ENCODE measurements at regions not wholly inside any gene's neighbourhood (a gene's known extent, or its start where the extent isn't known, plus 50 kb on each side); places are given as distances from the start of the nearest gene placed in this dataset.
A peak's percentile ranks its signal among the peaks of the same experiment; 100 is the strongest.

GRCh38 chr21:34268493-34268892 lies 95.3 kb upstream of the KCNE2 start:
- H3K27ac ChIP-seq (ENCODE audit: low read depth, low read length), result no peak overlapping the region
- H3K14ac ChIP-seq (ENCODE audit: insufficient read length), result no peak overlapping the region
- no peaks in the 10 kb centered on the region for H3K9me3 ChIP-seq (ENCODE audit: insufficient read depth in 2 of 2, low read depth in 1 of 2, low read length in 1 of 2)
- 86% methylated on average over 8 of the region's 8 CpGs; no CpG with 5 or more reads in 1 of the 2 experiments for WGBS, 2 experiments (ENCODE audit: extremely low coverage in 1 of 2, insufficient coverage in 1 of 2, insufficient read length in 1 of 2, insufficient replicate concordance in 2 of 2, low coverage in 1 of 2, low lambda C conversion rate in 2 of 2, missing lambda C conversion rate in 1 of 2)
- H2BK15ac ChIP-seq (ENCODE audit: low read length), result no peak overlapping the region
- H2BK20ac ChIP-seq (ENCODE audit: low read length), result no peak overlapping the region
- ChIA-PET POLR2A (ENCODE audit: partially characterized antibody) (no interaction called here), CTCF (ENCODE audit: partially characterized antibody) (no interaction called here)
- H4K20me1 ChIP-seq (replicated peaks in 1 of 2; ENCODE audit: control insufficient read depth in 1 of 2, insufficient read depth in 2 of 2, low read length in 2 of 2), result no peaks in the 10 kb centered on the region
- no peaks in the 10 kb centered on the region for H3K79me2 ChIP-seq (ENCODE audit: control insufficient read depth in 1 of 2, insufficient read depth in 2 of 2, low read length in 2 of 2)
- H4K5ac ChIP-seq (ENCODE audit: insufficient read length, low read depth, low read length), result no peak overlapping the region
- H3K4me1 ChIP-seq (replicated peaks in 1 of 4; ENCODE audit: control insufficient read depth in 3 of 4, insufficient read depth in 4 of 4, low read length in 3 of 4), result no peaks in the 10 kb centered on the region
- H3K4me3 ChIP-seq (ENCODE audit: extremely low read depth in 1 of 4, insufficient read depth in 2 of 4, low read depth in 3 of 4, low read length in 4 of 4), result no peak overlapping the region
- H3K23me2 ChIP-seq (ENCODE audit: low read depth, low read length), result no peaks in the 10 kb centered on the region
- H2AFZ ChIP-seq (ENCODE audit: low read length), result no peak overlapping the region
- H2BK5ac ChIP-seq (ENCODE audit: low read depth, low read length), result no peak overlapping the region
- no peak for DNase-seq (ENCODE audit: low read depth in 1 of 2, low spot score in 2 of 2)
- H4K8ac ChIP-seq (ENCODE audit: extremely low read depth, insufficient read depth, low read length), result 0 out of 2 replicates have a peak overlapping the region, but pooled peaks have one; percentile 66
- H2BK120ac ChIP-seq (replicated peaks; ENCODE audit: low read depth, low read length), result no peak overlapping the region
- no peak overlapping the region for H3K9ac ChIP-seq (replicated peaks in 1 of 4; ENCODE audit: extremely low read depth in 1 of 4, low read depth in 3 of 4, low read length in 3 of 4)
- no peak overlapping the region for H3K23ac ChIP-seq (ENCODE audit: insufficient read length)
- no peaks in the 10 kb centered on the region for H3K27me3 ChIP-seq (replicated peaks in 1 of 4; ENCODE audit: control insufficient read depth in 3 of 4, extremely low read depth in 1 of 4, insufficient read depth in 3 of 4, low read length in 3 of 4)
- no peak overlapping the region for H4K91ac ChIP-seq (replicated peaks; ENCODE audit: insufficient read length, low read length)
- H3K79me1 ChIP-seq (ENCODE audit: low read depth, low read length), result no peaks in the 10 kb centered on the region
- FAIRE-seq, result no peak
- H3K4me2 ChIP-seq (ENCODE audit: insufficient read depth in 1 of 2, low read depth in 2 of 2, low read length in 2 of 2), result no peak overlapping the region
- no peak overlapping the region for H2AK5ac ChIP-seq (ENCODE audit: low read depth, low read length)
- no peak overlapping the region for H2BK12ac ChIP-seq (ENCODE audit: low read depth, low read length)
- H3K18ac ChIP-seq (ENCODE audit: extremely low read depth, low read length), result no peak overlapping the region
- H3K56ac ChIP-seq (replicated peaks; ENCODE audit: insufficient read length, low read depth, low read length), result no peak overlapping the region
- no peak overlapping the region for H3K4ac ChIP-seq (replicated peaks; ENCODE audit: insufficient read length, low read depth, low read length)
- H3K36me3 ChIP-seq (ENCODE audit: control insufficient read depth in 2 of 4, insufficient read depth in 4 of 4, low read length in 3 of 4), result no peaks in the 10 kb centered on the region
- no peak for TF ChIP-seq TAF7 (optimal IDR thresholded peaks at IDR 0.05; ENCODE audit: borderline replicate concordance, low read depth, low read length)
- no peak for TF ChIP-seq PHF8 (conservative IDR thresholded peaks at IDR 0.05; ENCODE audit: low read depth, low read length)
- TF ChIP-seq SP2 (IDR thresholded peaks at IDR 0.05; ENCODE audit: low read length), result no peak
- no peak for TF ChIP-seq ZNF274 (IDR thresholded peaks at IDR 0.05; ENCODE audit: borderline replicate concordance, extremely low read depth, low read length)
- TF ChIP-seq TBP (IDR thresholded peaks at IDR 0.05; ENCODE audit: low read depth, low read length), result no peak
- no peak for TF ChIP-seq BRCA1 (IDR thresholded peaks at IDR 0.05; ENCODE audit: low read depth, low read length)
- TF ChIP-seq BACH1 (IDR thresholded peaks at IDR 0.05; ENCODE audit: low read length), result no peak
- no peak for TF ChIP-seq NRF1 (IDR thresholded peaks at IDR 0.05; ENCODE audit: low read depth, low read length)
- TF ChIP-seq ASH2L (IDR thresholded peaks at IDR 0.05; ENCODE audit: low read length), result no peak
- no peak for TF ChIP-seq CHD2 (IDR thresholded peaks at IDR 0.05; ENCODE audit: low read length)
- TF ChIP-seq, protein P1, sequence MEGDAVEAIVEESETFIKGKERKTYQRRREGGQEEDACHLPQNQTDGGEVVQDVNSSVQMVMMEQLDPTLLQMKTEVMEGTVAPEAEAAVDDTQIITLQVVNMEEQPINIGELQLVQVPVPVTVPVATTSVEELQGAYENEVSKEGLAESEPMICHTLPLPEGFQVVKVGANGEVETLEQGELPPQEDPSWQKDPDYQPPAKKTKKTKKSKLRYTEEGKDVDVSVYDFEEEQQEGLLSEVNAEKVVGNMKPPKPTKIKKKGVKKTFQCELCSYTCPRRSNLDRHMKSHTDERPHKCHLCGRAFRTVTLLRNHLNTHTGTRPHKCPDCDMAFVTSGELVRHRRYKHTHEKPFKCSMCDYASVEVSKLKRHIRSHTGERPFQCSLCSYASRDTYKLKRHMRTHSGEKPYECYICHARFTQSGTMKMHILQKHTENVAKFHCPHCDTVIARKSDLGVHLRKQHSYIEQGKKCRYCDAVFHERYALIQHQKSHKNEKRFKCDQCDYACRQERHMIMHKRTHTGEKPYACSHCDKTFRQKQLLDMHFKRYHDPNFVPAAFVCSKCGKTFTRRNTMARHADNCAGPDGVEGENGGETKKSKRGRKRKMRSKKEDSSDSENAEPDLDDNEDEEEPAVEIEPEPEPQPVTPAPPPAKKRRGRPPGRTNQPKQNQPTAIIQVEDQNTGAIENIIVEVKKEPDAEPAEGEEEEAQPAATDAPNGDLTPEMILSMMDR (IDR thresholded peaks at IDR 0.05; ENCODE audit: control extremely low read depth in 1 of 3, insufficient read depth in 1 of 3, low read depth in 1 of 3, low read length in 3 of 3), result no peak
- TF ChIP-seq, protein P2, sequence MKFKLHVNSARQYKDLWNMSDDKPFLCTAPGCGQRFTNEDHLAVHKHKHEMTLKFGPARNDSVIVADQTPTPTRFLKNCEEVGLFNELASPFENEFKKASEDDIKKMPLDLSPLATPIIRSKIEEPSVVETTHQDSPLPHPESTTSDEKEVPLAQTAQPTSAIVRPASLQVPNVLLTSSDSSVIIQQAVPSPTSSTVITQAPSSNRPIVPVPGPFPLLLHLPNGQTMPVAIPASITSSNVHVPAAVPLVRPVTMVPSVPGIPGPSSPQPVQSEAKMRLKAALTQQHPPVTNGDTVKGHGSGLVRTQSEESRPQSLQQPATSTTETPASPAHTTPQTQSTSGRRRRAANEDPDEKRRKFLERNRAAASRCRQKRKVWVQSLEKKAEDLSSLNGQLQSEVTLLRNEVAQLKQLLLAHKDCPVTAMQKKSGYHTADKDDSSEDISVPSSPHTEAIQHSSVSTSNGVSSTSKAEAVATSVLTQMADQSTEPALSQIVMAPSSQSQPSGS (IDR thresholded peaks at IDR 0.05; ENCODE audit: low read length), result no peak

Measured in H1 (cell line).